DND-41 (cell line): ENCODE measurements at regions not wholly inside any gene's neighbourhood (a gene's known extent, or its start where the extent isn't known, plus 50 kb on each side); places are given as distances from the start of the nearest gene placed in this dataset.

Experiments
- CTCF ChIP-seq: IDR thresholded peaks from 2 replicates; pipeline ENCODE4 v1.5.1; 2012; ENCODE audit warnings: borderline replicate concordance, low read length, moderate library complexity, mild to moderate bottlenecking; ENCODE audit not compliant: poor library complexity, severe bottlenecking; ENCODE audit errors: extremely low read depth
- EZH2 ChIP-seq: IDR thresholded peaks from 3 replicates; pipeline ENCODE4 v1.6.1; 2012; ENCODE audit warnings: borderline replicate concordance, low read depth, mild to moderate bottlenecking, moderate library complexity, low read length, inconsistent platforms; ENCODE audit not compliant: severe bottlenecking

- TF ChIP-seq CTCF (no peak), EZH2 (no peak)
Observed at GRCh38 chr2:51526766-51527165, 494.8 kb upstream of the NRXN1 start.
